Osteoblast (primary cell): ENCODE measurements at regions not wholly inside any gene's neighbourhood (a gene's known extent, or its start where the extent isn't known, plus 50 kb on each side); places are given as distances from the start of the nearest gene placed in this dataset.

Experiments
- DNase-seq: peaks from one replicate; pipeline ENCODE4 v3.0.0; 2011; ENCODE audit warnings: low spot score, mixed read lengths; ENCODE audit not compliant: insufficient read length; ENCODE audit errors: missing footprints
- H2AFZ ChIP-seq: 2 replicates; pipeline ENCODE4 v1.6.0; 2011; ENCODE audit warnings: mild to moderate bottlenecking, low read length
- H3K27ac ChIP-seq: 2 replicates; pipeline ENCODE4 v1.5.1; 2011; ENCODE audit warnings: mild to moderate bottlenecking, low read depth, low read length, moderate library complexity
- H3K27me3 ChIP-seq: 2 replicates; pipeline ENCODE4 v1.6.0; 2012; ENCODE audit warnings: mild to moderate bottlenecking, control low read depth, inconsistent platforms, low read length, moderate library complexity; ENCODE audit not compliant: insufficient read depth
- H3K36me3 ChIP-seq: 2 replicates; pipeline ENCODE4 v1.5.1; 2011; ENCODE audit warnings: mild to moderate bottlenecking, low read length, control low read depth, moderate library complexity; ENCODE audit not compliant: insufficient read depth
- H3K4me1 ChIP-seq: 2 replicates; pipeline ENCODE4 v1.5.1; 2011; ENCODE audit warnings: mild to moderate bottlenecking, low read length, control low read depth, moderate library complexity; ENCODE audit not compliant: insufficient read depth
- H3K4me2 ChIP-seq: 2 replicates; pipeline ENCODE4 v1.6.0; 2011; ENCODE audit warnings: mild to moderate bottlenecking, low read length; ENCODE audit not compliant: insufficient read depth
- H3K4me3 ChIP-seq: fragments of 200-600 bp; sonication (generic); 3 replicates; pipeline ENCODE4 v1.5.1; 2012; ENCODE audit warnings: mild to moderate bottlenecking, low read length, inconsistent platforms; ENCODE audit not compliant: insufficient read depth
- H3K79me2 ChIP-seq: 2 replicates; pipeline ENCODE4 v1.6.0; 2012; ENCODE audit warnings: mild to moderate bottlenecking, low read length, control low read depth, inconsistent platforms; ENCODE audit not compliant: insufficient read depth
- H3K9me3 ChIP-seq: 2 replicates; pipeline ENCODE4 v1.5.1; 2011; ENCODE audit warnings: low read depth, low read length, control low read depth
- H4K20me1 ChIP-seq: 2 replicates; pipeline ENCODE4 v1.6.0; 2012; ENCODE audit warnings: mild to moderate bottlenecking, low read length, control low read depth; ENCODE audit not compliant: insufficient read depth
- TF ChIP-seq, protein P1 (sequence below): IDR thresholded peaks from 2 replicates; pipeline ENCODE4 v1.5.1; 2011; ENCODE audit warnings: mild to moderate bottlenecking, low read depth, low read length, moderate library complexity; ENCODE audit errors: extremely low read depth

DNA sequence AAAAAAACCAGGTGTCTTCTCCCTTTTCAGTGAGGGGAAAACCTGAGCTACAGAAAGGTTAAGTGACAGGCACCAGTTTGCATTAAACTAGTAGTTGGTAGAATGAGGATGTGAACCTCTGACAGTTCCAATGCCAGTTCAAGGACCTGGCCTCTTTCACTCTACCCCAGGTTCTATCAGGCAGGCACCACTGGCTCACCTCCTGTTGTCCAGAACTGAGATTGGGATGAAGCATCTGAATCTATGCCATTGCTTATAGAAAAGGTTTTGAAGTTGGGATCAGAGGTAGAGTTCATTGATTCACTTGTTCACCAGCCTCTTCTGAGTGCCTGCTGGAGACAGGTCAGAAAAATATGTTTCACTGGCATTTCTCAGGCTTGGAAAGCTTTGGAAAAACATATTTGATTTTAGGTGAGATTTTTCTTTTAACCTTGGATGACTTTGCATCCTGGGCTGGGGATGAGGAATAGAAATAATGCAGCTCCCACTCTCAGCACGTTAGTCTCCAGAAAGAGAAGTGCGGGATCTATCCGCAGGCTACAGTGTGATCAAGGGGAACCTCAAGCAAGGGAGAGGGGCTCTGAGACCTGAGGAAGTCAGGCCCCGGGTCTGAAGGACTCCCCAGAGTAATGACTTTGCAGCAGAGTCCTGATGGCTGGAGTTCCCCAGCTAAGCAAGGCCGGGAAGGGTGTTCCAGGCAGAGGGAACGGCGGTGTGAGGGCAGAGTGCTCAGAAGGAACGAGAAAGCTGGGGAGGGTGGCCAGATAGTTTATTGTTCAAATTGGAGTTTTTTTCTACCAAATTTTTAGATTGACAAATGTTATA lies 250.3 kb downstream of the MYCN start:
- H3K4me2 ChIP-seq = no peak overlapping the region
- TF ChIP-seq, protein P1, sequence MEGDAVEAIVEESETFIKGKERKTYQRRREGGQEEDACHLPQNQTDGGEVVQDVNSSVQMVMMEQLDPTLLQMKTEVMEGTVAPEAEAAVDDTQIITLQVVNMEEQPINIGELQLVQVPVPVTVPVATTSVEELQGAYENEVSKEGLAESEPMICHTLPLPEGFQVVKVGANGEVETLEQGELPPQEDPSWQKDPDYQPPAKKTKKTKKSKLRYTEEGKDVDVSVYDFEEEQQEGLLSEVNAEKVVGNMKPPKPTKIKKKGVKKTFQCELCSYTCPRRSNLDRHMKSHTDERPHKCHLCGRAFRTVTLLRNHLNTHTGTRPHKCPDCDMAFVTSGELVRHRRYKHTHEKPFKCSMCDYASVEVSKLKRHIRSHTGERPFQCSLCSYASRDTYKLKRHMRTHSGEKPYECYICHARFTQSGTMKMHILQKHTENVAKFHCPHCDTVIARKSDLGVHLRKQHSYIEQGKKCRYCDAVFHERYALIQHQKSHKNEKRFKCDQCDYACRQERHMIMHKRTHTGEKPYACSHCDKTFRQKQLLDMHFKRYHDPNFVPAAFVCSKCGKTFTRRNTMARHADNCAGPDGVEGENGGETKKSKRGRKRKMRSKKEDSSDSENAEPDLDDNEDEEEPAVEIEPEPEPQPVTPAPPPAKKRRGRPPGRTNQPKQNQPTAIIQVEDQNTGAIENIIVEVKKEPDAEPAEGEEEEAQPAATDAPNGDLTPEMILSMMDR = no peak
- no peak for DNase-seq
- H3K9me3 ChIP-seq = no peaks in the 10 kb centered on the region
- H3K79me2 ChIP-seq = no peaks in the 10 kb centered on the region
- no peaks in the 10 kb centered on the region for H3K36me3 ChIP-seq
- H2AFZ ChIP-seq = no peak overlapping the region
- H3K4me1 ChIP-seq = no peaks in the 10 kb centered on the region
- H3K27me3 ChIP-seq = no peaks in the 10 kb centered on the region
- no peaks in the 10 kb centered on the region for H4K20me1 ChIP-seq
- H3K4me3 ChIP-seq = no peak overlapping the region
- no peak overlapping the region for H3K27ac ChIP-seq

DNA sequence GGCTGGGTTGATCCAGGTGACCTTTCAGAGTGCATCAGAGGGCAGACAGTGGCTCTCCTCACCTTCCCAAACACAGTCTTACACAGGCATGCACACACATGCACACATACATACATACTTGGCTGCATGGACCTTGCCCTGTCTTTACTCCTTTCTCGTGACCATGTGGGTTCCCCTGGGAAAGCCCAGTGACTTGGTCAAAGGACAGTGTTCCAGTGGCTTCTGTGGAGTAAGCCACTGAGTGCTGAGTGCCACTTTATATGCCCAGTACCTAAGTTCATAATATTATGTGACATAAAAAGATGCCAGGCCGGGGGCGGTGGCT lies 249.4 kb downstream of the MYCN start:
- Histone ChIP-seq H3K9me3 (peaks cover 3% of the 10 kb centered on the region), H4K20me1 (no peaks in the 10 kb centered on the region), H3K79me2 (no peaks in the 10 kb centered on the region), H3K27me3 (no peaks in the 10 kb centered on the region), H3K4me1 (no peaks in the 10 kb centered on the region), H3K27ac (no peak overlapping the region), H3K4me2 (no peak overlapping the region), H2AFZ (no peak overlapping the region), H3K4me3 (no peak overlapping the region), H3K36me3 (no peaks in the 10 kb centered on the region)
- DNase-seq = no peak
- TF ChIP-seq, protein P1 = no peak

- DNase-seq = no peak
- no peak overlapping the region for H3K27ac ChIP-seq
- H3K4me3 ChIP-seq = no peak overlapping the region
- H3K27me3 ChIP-seq = no peaks in the 10 kb centered on the region
- H3K4me2 ChIP-seq = no peak overlapping the region
- H2AFZ ChIP-seq = no peak overlapping the region
- H3K9me3 ChIP-seq = peaks cover 3% of the 10 kb centered on the region
- H3K79me2 ChIP-seq = no peaks in the 10 kb centered on the region
- TF ChIP-seq, protein P1 = no peak
- no peaks in the 10 kb centered on the region for H3K4me1 ChIP-seq
- no peaks in the 10 kb centered on the region for H3K36me3 ChIP-seq
- no peaks in the 10 kb centered on the region for H4K20me1 ChIP-seq
Measured at GRCh38 chr2:16189029-16189835, 248.9 kb downstream of the MYCN start.

GRCh38 chr2:16188261-16188890 lies 248.0 kb downstream of the MYCN start:
- Histone ChIP-seq H3K4me2 (no peak overlapping the region), H3K27me3 (no peaks in the 10 kb centered on the region), H3K79me2 (no peaks in the 10 kb centered on the region), H3K27ac (no peak overlapping the region), H3K9me3 (peaks cover 3% of the 10 kb centered on the region), H3K36me3 (no peaks in the 10 kb centered on the region), H4K20me1 (no peaks in the 10 kb centered on the region), H3K4me3 (no peak overlapping the region), H3K4me1 (no peaks in the 10 kb centered on the region), H2AFZ (no peak overlapping the region)
- no peak for DNase-seq
- TF ChIP-seq, protein P1 = no peak
